ENCODE measurements at regions not wholly inside any gene's neighbourhood (a gene's known extent, or its start where the extent isn't known, plus 50 kb on each side); places are given as distances from the start of the nearest gene placed in this dataset.
"Not testable (repeated sequence)": the region's sequence is repeated elsewhere in the genome, so short reads cannot be mapped to it uniquely, and the experiment has no call there.

GRCh38 chr7:145812218-145812617 is 304.4 kb upstream of the CNTNAP2 start:
- no peak overlapping the region for H3K27ac Mint-ChIP-seq
- DNase-seq: no peak
- peaks cover 2% of the 10 kb centered on the region for H3K9me3 Mint-ChIP-seq
- no peaks in the 10 kb centered on the region for H3K4me1 Mint-ChIP-seq
- ChIA-PET POLR2A (no interaction called here), CTCF (no interaction called here)
- H3K4me3 Mint-ChIP-seq: no peak overlapping the region
- H3K36me3 Mint-ChIP-seq (ENCODE audit: low read depth): no peaks in the 10 kb centered on the region
- no peaks in the 10 kb centered on the region for H3K27me3 Mint-ChIP-seq

GRCh38 chr7:145805496-145805895 is 311.1 kb upstream of the CNTNAP2 start:
- H3K4me3 Mint-ChIP-seq; H3K36me3 Mint-ChIP-seq (ENCODE audit: low read depth); CTCF ChIA-PET; POLR2A ChIA-PET; H3K4me1 Mint-ChIP-seq; DNase-seq; H3K9me3 Mint-ChIP-seq; H3K27ac Mint-ChIP-seq; H3K27me3 Mint-ChIP-seq: not testable (repeated sequence)

GRCh38 chr7:145797507-145797906 is 319.1 kb upstream of the CNTNAP2 start:
- H3K4me3 Mint-ChIP-seq: no peak overlapping the region
- peaks cover 4% of the 10 kb centered on the region for H3K9me3 Mint-ChIP-seq
- no peaks in the 10 kb centered on the region for H3K27me3 Mint-ChIP-seq
- CTCF ChIA-PET: no interaction called here
- H3K4me1 Mint-ChIP-seq: no peaks in the 10 kb centered on the region
- no peaks in the 10 kb centered on the region for H3K36me3 Mint-ChIP-seq (ENCODE audit: low read depth)
- no peak for DNase-seq
- H3K27ac Mint-ChIP-seq: no peak overlapping the region
- POLR2A ChIA-PET: no interaction called here

GRCh38 chr7:145795132-145795531 is 321.5 kb upstream of the CNTNAP2 start:
- Mint-ChIP-seq H3K27ac (no peak overlapping the region), H3K9me3 (peaks cover 7% of the 10 kb centered on the region), H3K4me1 (no peaks in the 10 kb centered on the region), H3K36me3 (ENCODE audit: low read depth) (no peaks in the 10 kb centered on the region), H3K27me3 (no peaks in the 10 kb centered on the region), H3K4me3 (no peak overlapping the region)
- no peak for DNase-seq
- ChIA-PET POLR2A (no interaction called here), CTCF (no interaction called here)

GRCh38 chr7:145784809-145785780 is 331.5 kb upstream of the CNTNAP2 start:
- CTCF ChIA-PET: no interaction called here
- no peak overlapping the region for H3K4me3 Mint-ChIP-seq

GRCh38 chr7:145781388-145781787 is 335.2 kb upstream of the CNTNAP2 start:
- DNase-seq; H3K36me3 Mint-ChIP-seq (ENCODE audit: low read depth); H3K27ac Mint-ChIP-seq; POLR2A ChIA-PET; H3K4me1 Mint-ChIP-seq; H3K9me3 Mint-ChIP-seq; H3K4me3 Mint-ChIP-seq; H3K27me3 Mint-ChIP-seq; CTCF ChIA-PET: not testable (repeated sequence)

More at GRCh38 chr7:145784809-145785780, 331.5 kb upstream of the CNTNAP2 start:
- H3K4me1 Mint-ChIP-seq: no peaks in the 10 kb centered on the region
- POLR2A ChIA-PET: no interaction called here
- no peak for DNase-seq
- H3K27me3 Mint-ChIP-seq: no peaks in the 10 kb centered on the region
- peaks cover 3% of the 10 kb centered on the region for H3K9me3 Mint-ChIP-seq
- no peak overlapping the region for H3K27ac Mint-ChIP-seq
- no peaks in the 10 kb centered on the region for H3K36me3 Mint-ChIP-seq (ENCODE audit: low read depth)

- no peaks in the 10 kb centered on the region for H3K9me3 Mint-ChIP-seq
- H3K4me3 Mint-ChIP-seq: no peak overlapping the region
- H3K36me3 Mint-ChIP-seq (ENCODE audit: low read depth): no peaks in the 10 kb centered on the region
- POLR2A ChIA-PET: no interaction called here
- DNase-seq: no peak
- H3K27me3 Mint-ChIP-seq: no peaks in the 10 kb centered on the region
- H3K27ac Mint-ChIP-seq: no peak overlapping the region
- CTCF ChIA-PET: no interaction called here
- no peaks in the 10 kb centered on the region for H3K4me1 Mint-ChIP-seq
Measured at GRCh38 chr7:145779140-145779539, 337.5 kb upstream of the CNTNAP2 start.

GRCh38 chr7:145774777-145775176 is 341.8 kb upstream of the CNTNAP2 start:
- Mint-ChIP-seq H3K27me3 (no peaks in the 10 kb centered on the region), H3K36me3 (ENCODE audit: low read depth) (no peaks in the 10 kb centered on the region), H3K4me3 (no peak overlapping the region), H3K4me1 (no peaks in the 10 kb centered on the region), H3K27ac (no peak overlapping the region), H3K9me3 (no peaks in the 10 kb centered on the region)
- no peak for DNase-seq
- CTCF ChIA-PET: interaction anchor here (0.6 kb wide), 1 partner anchor 450 kb away, joined by 3 read pairs; no protein-coding TSS in a partner anchor
- POLR2A ChIA-PET: no interaction called here

GRCh38 chr7:145753004-145753403 is 363.6 kb upstream of the CNTNAP2 start:
- no peak for DNase-seq
- Mint-ChIP-seq H3K27me3 (no peaks in the 10 kb centered on the region), H3K36me3 (ENCODE audit: low read depth) (no peaks in the 10 kb centered on the region), H3K4me1 (no peaks in the 10 kb centered on the region), H3K4me3 (no peak overlapping the region), H3K27ac (no peak overlapping the region), H3K9me3 (peaks cover 14% of the 10 kb centered on the region)
- ChIA-PET CTCF (no interaction called here), POLR2A (no interaction called here)

GRCh38 chr7:145737617-145738016 is 379.0 kb upstream of the CNTNAP2 start:
- ChIA-PET CTCF (no interaction called here), POLR2A (no interaction called here)
- H3K4me1 Mint-ChIP-seq: no peaks in the 10 kb centered on the region
- no peak overlapping the region for H3K4me3 Mint-ChIP-seq
- H3K27me3 Mint-ChIP-seq: no peaks in the 10 kb centered on the region
- no peaks in the 10 kb centered on the region for H3K36me3 Mint-ChIP-seq (ENCODE audit: low read depth)
- no peak overlapping the region for H3K27ac Mint-ChIP-seq
- H3K9me3 Mint-ChIP-seq: peaks cover 2% of the 10 kb centered on the region
- no peak for DNase-seq

- H3K4me1 Mint-ChIP-seq: no peaks in the 10 kb centered on the region
Measured at GRCh38 chr7:145735061-145735460, 381.5 kb upstream of the CNTNAP2 start.

GRCh38 chr7:145732521-145732920 is 384.1 kb upstream of the CNTNAP2 start:
- ChIA-PET POLR2A (no interaction called here), CTCF (no interaction called here)
- Mint-ChIP-seq H3K9me3 (no peaks in the 10 kb centered on the region), H3K27ac (no peak overlapping the region), H3K36me3 (ENCODE audit: low read depth) (no peaks in the 10 kb centered on the region), H3K4me1 (no peaks in the 10 kb centered on the region), H3K4me3 (no peak overlapping the region), H3K27me3 (no peaks in the 10 kb centered on the region)
- DNase-seq: no peak

More at GRCh38 chr7:145735061-145735460, 381.5 kb upstream of the CNTNAP2 start:
- CTCF ChIA-PET: no interaction called here
- POLR2A ChIA-PET: no interaction called here
- DNase-seq: no peak
- no peak overlapping the region for H3K27ac Mint-ChIP-seq
- H3K9me3 Mint-ChIP-seq: peaks cover 2% of the 10 kb centered on the region
- no peaks in the 10 kb centered on the region for H3K27me3 Mint-ChIP-seq
- no peaks in the 10 kb centered on the region for H3K36me3 Mint-ChIP-seq (ENCODE audit: low read depth)
- H3K4me3 Mint-ChIP-seq: no peak overlapping the region

- POLR2A ChIA-PET: no interaction called here
- H3K27ac Mint-ChIP-seq: no peak overlapping the region
Measured at GRCh38 chr7:145729691-145730090, 386.9 kb upstream of the CNTNAP2 start.

GRCh38 chr7:145718129-145718528 is 398.5 kb upstream of the CNTNAP2 start:
- no peak overlapping the region for H3K4me3 Mint-ChIP-seq
- H3K27me3 Mint-ChIP-seq: no peaks in the 10 kb centered on the region
- no peaks in the 10 kb centered on the region for H3K36me3 Mint-ChIP-seq (ENCODE audit: low read depth)
- H3K27ac Mint-ChIP-seq: no peak overlapping the region
- ChIA-PET POLR2A (no interaction called here), CTCF (no interaction called here)
- DNase-seq: no peak
- peaks cover 2% of the 10 kb centered on the region for H3K9me3 Mint-ChIP-seq
- no peaks in the 10 kb centered on the region for H3K4me1 Mint-ChIP-seq

More at GRCh38 chr7:145729691-145730090, 386.9 kb upstream of the CNTNAP2 start:
- Mint-ChIP-seq H3K4me3 (no peak overlapping the region), H3K9me3 (no peaks in the 10 kb centered on the region), H3K27me3 (no peaks in the 10 kb centered on the region), H3K4me1 (no peaks in the 10 kb centered on the region), H3K36me3 (ENCODE audit: low read depth) (no peaks in the 10 kb centered on the region)
- DNase-seq: no peak
- CTCF ChIA-PET: no interaction called here

Data from activated CD4-positive, alpha-beta T cell treated with anti-CD3 and anti-CD28 coated beads, Interleukin-2, amount 10 ng/mL, durations not matched to agents 7 days and 5 days (primary cell).